GM12873 (cell line): ENCODE measurements at regions not wholly inside any gene's neighbourhood (a gene's known extent, or its start where the extent isn't known, plus 50 kb on each side); places are given as distances from the start of the nearest gene placed in this dataset.

Experiments
- CTCF ChIP-seq: IDR thresholded peaks from 2 replicates; pipeline ENCODE4 v1.5.1; 2012; ENCODE audit warnings: low read depth, mild to moderate bottlenecking, moderate library complexity, low read length, control low read depth; ENCODE audit not compliant: insufficient read depth; ENCODE audit errors: missing control alignments

DNA sequence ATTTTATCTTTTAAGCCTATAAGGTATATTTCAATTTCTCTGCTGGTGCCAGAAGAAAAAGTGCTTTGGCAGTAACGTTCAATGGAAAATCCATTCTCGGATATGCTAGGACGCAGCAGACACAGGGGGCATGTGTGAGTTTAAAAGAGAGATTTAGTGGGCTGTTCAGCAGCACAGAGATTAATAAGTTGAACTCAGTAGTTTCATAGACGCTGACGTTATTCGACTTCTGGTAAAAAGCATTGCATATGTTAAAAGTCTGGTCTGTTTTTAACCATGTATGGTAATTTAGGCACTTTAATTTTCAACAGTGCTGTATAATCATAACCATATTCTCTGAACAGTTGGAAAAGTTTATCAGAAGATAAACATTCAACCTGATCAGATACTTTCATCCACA lies 99.6 kb downstream of the ATP6V1G3 start:
- TF ChIP-seq CTCF = no peak

- TF ChIP-seq CTCF = no peak
Measured at GRCh38 chr1:198437332-198437731, 103.1 kb downstream of the ATP6V1G3 start.

GRCh38 chr1:198436276-198436675 lies 104.2 kb downstream of the ATP6V1G3 start:
- TF ChIP-seq CTCF = no peak

- TF ChIP-seq CTCF = no peak
Measured at GRCh38 chr1:198435056-198435455, 105.4 kb downstream of the ATP6V1G3 start.

GRCh38 chr1:198424441-198424840 lies 116.0 kb downstream of the ATP6V1G3 start:
- no peak for TF ChIP-seq CTCF

DNA sequence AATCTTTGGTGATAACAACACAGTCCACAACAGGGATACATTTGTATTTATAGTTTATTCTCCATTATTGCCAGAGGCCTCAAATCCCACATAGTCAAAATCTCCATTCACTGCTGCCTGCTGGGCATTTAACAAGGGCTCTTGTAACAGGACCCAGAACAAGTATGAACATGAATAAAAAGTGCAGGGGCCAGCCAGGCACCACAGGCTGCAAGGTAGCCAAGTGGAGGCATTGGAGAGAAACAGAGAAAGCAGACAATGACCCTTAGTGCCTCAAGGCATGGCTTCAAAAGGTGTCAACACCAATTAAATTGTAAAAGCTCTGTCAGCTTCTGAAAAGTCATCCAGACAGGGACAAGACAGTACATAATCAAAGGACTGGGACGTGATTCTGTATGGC lies 116.8 kb downstream of the ATP6V1G3 start:
- no peak for TF ChIP-seq CTCF

- TF ChIP-seq CTCF = no peak
Measured at GRCh38 chr1:198417039-198417438, 123.4 kb downstream of the ATP6V1G3 start.

GRCh38 chr1:198416296-198416695 lies 124.2 kb downstream of the ATP6V1G3 start:
- TF ChIP-seq CTCF = no peak
